NCI-H2196 (cell line): ENCODE measurements at regions not wholly inside any gene's neighbourhood (a gene's known extent, or its start where the extent isn't known, plus 50 kb on each side); places are given as distances from the start of the nearest gene placed in this dataset.

Source experiments
- DNase-seq: peaks from one replicate; lab custom pipeline; 2025; ENCODE audit not compliant: unreplicated experiment; lab: John Stamatoyannopoulos, UW

DNA sequence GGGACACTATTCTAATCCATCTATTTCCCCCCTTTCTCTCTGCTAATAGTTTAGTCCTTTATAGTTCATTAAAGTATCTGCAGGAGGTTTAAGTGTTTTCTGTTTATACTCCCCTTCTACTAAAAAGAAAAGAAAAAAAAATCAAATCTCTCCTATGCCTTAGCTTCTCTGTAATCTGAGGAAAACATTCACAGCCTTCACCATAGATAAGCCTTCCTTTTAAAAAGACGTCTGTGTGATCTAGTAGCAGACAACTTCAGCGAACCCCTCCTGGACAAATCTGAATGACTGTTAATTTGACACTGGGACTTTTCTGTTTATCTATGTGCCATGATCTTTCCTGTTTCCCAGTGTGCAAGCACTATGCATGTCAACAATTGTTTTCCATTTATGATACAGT is 70.4 kb upstream of the CDH19 start:
- DNase-seq: no peak

- DNase-seq: no peak
These were observed 64.8 kb upstream of the CDH19 start for GRCh38 chr18:66668706-66669105.

DNA sequence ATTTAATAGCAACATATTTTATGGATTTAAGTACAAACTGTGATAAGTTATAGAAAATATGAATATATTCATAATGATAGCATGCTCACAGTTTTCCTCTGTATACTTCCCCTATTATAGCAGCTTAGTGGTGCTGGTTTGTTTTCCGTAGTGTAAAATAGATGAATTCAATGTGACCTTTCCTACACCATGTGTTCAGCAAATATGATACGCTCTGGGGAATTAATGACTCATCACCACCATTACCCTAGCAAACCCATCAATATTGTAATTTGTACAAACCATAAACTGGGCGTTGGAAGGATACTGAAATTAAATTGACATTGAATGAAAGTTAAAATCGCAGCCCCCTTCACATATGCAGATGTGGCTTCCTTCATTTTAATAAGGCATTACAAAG is 58.7 kb upstream of the CDH19 start:
- DNase-seq: no peak

GRCh38 chr18:66655407-66655806 is 51.5 kb upstream of the CDH19 start:
- no peak for DNase-seq
